Small intestine (tissue), 7 donors: ENCODE measurements at regions not wholly inside any gene's neighbourhood (a gene's known extent, or its start where the extent isn't known, plus 50 kb on each side); places are given as distances from the start of the nearest gene placed in this dataset.
A peak's percentile ranks its signal among the peaks of the same experiment; 100 is the strongest.

ENCODE experiments used
- DNase-seq, 2 donors: peaks; one replicate each; pipeline versions ENCODE4 v3.0.0 to v3.0.0-alpha.2; 2013
- FAIRE-seq: peaks from 2 replicates; lab custom pipeline; 2012; peaks lifted over from hg19 to GRCh38; lab: Jason Lieb, UNC
- H3K27ac ChIP-seq, 3 donors: one replicate each; pipeline ENCODE4 v1.5.1; 2013; ENCODE audit warnings: low read length in 2 of 3, mild to moderate bottlenecking in 2 of 3, control low read depth in 1 of 3, inconsistent platforms in 1 of 3, low read depth in 1 of 3, moderate library complexity in 1 of 3
- H3K27me3 ChIP-seq, 3 donors: one replicate each; pipeline ENCODE4 v1.6.1; 2013; ENCODE audit warnings: low read length in 3 of 3, inconsistent platforms in 1 of 3; ENCODE audit not compliant: control insufficient read depth in 3 of 3, insufficient read depth in 3 of 3
- H3K36me3 ChIP-seq, 3 donors: one replicate each; pipeline ENCODE4 v1.6.1; 2013; ENCODE audit warnings: low read length in 3 of 3, inconsistent platforms in 1 of 3, low read depth in 1 of 3, mild to moderate bottlenecking in 1 of 3, moderate library complexity in 1 of 3; ENCODE audit not compliant: control insufficient read depth in 3 of 3, insufficient read depth in 2 of 3
- H3K4me1 ChIP-seq, 3 donors: one replicate each; pipeline ENCODE4 v1.6.1; 2013; ENCODE audit warnings: low read length in 2 of 3, inconsistent platforms in 1 of 3, low read depth in 1 of 3, mild to moderate bottlenecking in 1 of 3, moderate library complexity in 1 of 3; ENCODE audit not compliant: control insufficient read depth in 3 of 3, insufficient read depth in 2 of 3
- H3K4me3 ChIP-seq, 3 donors: one replicate each; pipeline ENCODE4 v1.5.1; 2013; ENCODE audit warnings: low read length in 3 of 3, control low read depth in 1 of 3, inconsistent platforms in 1 of 3, low read depth in 1 of 3, mild to moderate bottlenecking in 1 of 3, moderate library complexity in 1 of 3
- H3K9me3 ChIP-seq, 2 donors: one replicate each; pipeline ENCODE4 v1.6.1; 2013; ENCODE audit warnings: low read depth in 1 of 2, low read length in 1 of 2; ENCODE audit not compliant: control insufficient read depth in 2 of 2, insufficient read depth in 1 of 2
- WGBS, 3 donors: extraction: QIAGEN DNeasy Blood & Tissue Kit; methylation state at CpG; one replicate each; pipeline ENCODE4 v1.1.7; 2013; 5-methylcytosine and 5-hydroxymethylcytosine counted together
- donor health status: healthy with polysubstance abuse.
- donor health status: control.
- donor health status: control.
- donor health status: Bipolar disorder and iron deficiency.
- donor health status: healthy.

DNA sequence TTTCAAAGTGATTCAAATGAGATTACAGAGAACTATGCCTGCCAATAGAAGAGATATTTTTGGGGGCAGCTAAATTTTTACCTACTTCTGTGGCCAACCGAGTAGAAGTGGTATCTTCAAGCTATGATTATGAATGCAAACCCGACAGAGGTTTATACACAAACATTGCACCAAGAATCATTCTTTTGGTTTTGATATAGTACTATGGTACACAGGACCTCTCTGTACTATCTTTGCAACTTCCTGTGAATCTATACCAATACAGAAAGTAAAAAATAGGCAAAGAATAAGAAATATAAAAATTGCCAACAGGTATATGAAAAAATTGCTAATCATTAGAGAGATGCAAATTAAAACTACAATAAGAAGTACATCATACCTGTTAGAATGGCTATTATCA is 103.2 kb upstream of the VIPR2 start:
- FAIRE-seq = no peak
- Histone ChIP-seq H3K9me3 (no peaks in the 10 kb centered on the region), H3K27me3 (no peaks in the 10 kb centered on the region), H3K36me3 (no peaks in the 10 kb centered on the region), H3K4me1 (no peaks in the 10 kb centered on the region), H3K4me3 (no peak overlapping the region), H3K27ac (no peak overlapping the region)
- no peak for DNase-seq
- 76 to 83% (median 77%) methylated on average over 2 of the region's 2 CpGs for WGBS, 3 donors

DNA sequence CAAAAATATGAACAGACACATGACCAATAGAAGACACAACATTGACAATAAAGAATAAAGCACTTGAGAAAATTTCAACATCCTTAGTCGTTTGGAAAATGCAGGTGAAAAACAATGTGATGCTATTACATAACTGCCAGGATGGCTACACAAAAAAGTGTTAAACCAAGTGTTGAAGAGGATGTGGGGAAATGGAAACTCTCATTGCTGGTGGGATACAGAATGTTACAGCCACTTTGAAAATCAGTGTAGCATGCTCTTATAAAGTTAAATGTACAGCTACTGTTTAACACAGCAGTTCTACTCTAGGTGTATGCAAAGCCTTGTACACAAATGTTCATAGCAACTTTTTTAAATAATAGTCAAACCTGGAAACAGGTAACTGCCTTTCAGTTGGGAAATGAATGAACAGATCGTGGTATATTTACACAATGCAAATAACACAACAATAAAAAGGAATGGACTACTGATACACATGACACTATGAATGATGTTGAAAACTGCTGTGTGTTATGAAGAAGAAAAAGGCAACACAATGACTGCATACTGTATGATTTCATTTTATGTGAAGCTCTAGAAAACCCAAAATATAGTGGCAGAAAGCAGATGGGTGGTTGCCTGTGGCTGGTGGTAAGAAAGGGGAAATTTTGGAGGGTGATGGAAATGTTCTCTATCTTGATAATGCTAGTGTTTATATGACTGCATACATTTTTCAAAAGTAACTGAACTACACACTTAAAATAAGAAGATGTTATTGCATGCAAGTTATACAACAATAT is 102.2 kb upstream of the VIPR2 start:
- H3K4me3 ChIP-seq = no peak overlapping the region
- no peaks in the 10 kb centered on the region for H3K27me3 ChIP-seq
- no peak for FAIRE-seq
- no peaks in the 10 kb centered on the region for H3K9me3 ChIP-seq
- no peaks in the 10 kb centered on the region for H3K4me1 ChIP-seq
- no peak for DNase-seq
- no peak overlapping the region for H3K27ac ChIP-seq
- WGBS, 3 donors = 25 to 50% (median 43%) methylated on average over 2 of the region's 2 CpGs
- H3K36me3 ChIP-seq = no peaks in the 10 kb centered on the region

DNA sequence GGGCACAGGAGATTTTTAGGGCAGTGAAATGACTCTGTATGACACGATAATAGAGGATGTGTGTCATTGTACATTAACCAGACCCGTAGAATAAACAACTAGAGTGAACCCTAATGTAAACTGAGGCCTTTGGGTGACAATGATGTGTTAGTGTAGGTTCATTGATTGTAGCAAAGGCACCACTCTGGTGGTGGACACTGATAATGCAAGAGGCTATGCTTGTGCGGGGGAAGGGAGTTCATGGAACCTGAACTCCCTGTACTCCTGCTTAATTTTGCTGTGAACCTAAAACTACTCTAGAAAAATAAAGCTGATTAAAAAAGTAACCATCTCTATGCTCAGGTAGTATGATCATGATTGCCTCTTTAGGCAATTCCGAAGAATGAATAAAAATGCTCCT is 96.3 kb upstream of the VIPR2 start:
- 79 to 89% (median 79%) methylated on average over 4 of the region's 4 CpGs for WGBS, 3 donors

DNA sequence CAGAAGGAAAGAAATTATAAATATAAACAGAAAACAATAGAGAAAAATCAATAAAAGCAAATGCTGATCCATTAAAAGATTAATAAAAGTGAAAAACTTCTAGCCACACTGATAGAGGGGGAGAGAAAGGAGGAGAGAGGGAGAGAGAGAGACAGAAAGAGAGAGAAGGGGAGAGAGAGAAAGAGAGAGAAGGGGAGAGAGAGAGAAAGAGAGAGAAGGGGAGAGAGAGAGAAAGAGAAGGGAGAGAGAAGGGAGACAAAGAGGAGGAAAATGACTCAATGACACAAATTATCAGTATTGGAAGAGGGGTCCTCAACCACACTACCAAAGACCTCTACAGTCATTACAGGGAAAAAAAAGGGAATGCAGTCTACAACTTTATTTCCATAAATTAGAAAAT is 94.4 kb upstream of the VIPR2 start:
- no peaks in the 10 kb centered on the region for H3K36me3 ChIP-seq
- DNase-seq = no peak
- no peaks in the 10 kb centered on the region for H3K9me3 ChIP-seq
- no peak overlapping the region for H3K27ac ChIP-seq
- peaks cover 0 to 3% (median 0%) of the 10 kb centered on the region in 3 donors for H3K27me3 ChIP-seq
- FAIRE-seq = no peak
- H3K4me1 ChIP-seq = no peaks in the 10 kb centered on the region
- no peak overlapping the region for H3K4me3 ChIP-seq

More for the DNA sequence above, 96.3 kb upstream of the VIPR2 start:
- H3K4me3 ChIP-seq = no peak overlapping the region
- FAIRE-seq = no peak
- DNase-seq = no peak
- no peaks in the 10 kb centered on the region for H3K36me3 ChIP-seq
- H3K27me3 ChIP-seq = no peaks in the 10 kb centered on the region
- no peak overlapping the region for H3K27ac ChIP-seq
- no peaks in the 10 kb centered on the region for H3K4me1 ChIP-seq
- no peaks in the 10 kb centered on the region for H3K9me3 ChIP-seq

DNA sequence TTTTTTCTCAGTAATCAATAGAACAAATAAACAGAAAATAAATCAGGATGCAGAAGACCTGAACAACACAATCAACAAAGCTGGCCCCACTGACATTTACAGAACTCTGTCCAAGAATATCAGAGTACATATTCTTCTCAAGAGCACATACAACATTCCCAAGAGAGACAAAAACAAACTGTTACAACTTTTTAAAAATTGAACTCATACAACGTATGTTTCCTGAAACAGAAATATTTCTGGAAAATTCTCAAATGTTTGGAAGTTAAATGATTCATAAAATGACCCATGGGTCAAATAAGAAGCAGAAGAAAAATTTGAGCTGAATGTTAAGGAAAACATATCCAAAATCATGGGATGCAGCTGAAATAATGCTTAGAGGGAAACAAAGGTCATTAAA is 93.9 kb upstream of the VIPR2 start:
- Histone ChIP-seq H3K9me3 (no peaks in the 10 kb centered on the region), H3K27ac (no peak overlapping the region), H3K4me3 (no peak overlapping the region), H3K27me3 (peaks cover 0 to 3% (median 0%) of the 10 kb centered on the region in 3 donors), H3K36me3 (no peaks in the 10 kb centered on the region), H3K4me1 (no peaks in the 10 kb centered on the region)
- FAIRE-seq (no peak), DNase-seq (no peak)
- 52 to 59% (median 58%) methylated on average over 1 of the region's 1 CpG for WGBS, 3 donors

DNA sequence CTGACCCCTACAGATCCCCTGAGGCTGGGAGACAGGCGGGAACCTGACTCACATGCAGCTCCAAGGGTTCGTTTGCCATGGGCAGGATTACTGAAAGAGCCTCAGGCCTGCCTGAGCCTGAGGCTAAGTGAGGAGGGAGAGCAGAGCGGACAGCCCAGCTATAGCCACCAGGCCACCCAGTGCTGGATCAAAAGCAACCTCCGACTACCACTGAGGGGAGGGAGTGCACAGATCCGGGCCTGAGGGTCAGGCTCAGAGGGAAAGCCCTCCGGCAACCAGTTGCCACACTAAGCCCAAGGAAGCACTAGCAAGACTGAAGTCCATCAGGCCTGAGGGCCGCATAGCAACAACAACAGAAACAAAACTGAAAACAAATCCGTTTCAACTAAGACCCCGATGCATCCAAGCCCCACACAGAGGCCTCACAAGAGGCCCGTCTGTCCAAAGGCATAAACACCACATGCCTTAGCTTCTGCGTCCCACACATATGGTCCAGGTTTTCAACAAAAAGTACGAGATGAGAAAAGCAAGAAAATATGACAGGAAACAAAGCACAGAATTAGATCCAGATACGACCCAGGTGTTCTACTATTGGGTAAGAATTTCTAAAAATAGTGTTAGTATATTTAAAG is 92.5 kb upstream of the VIPR2 start:
- H3K27me3 ChIP-seq = peaks cover 0 to 3% (median 0%) of the 10 kb centered on the region in 3 donors
- H3K27ac ChIP-seq = peak overlapping the region in 1 of 3 donors; percentile 22
- H3K4me3 ChIP-seq = no peak overlapping the region
- FAIRE-seq (no peak), DNase-seq (peak in 1 of 2 donors; percentile 3)
- no peaks in the 10 kb centered on the region for H3K9me3 ChIP-seq
- no peaks in the 10 kb centered on the region for H3K36me3 ChIP-seq
- no peaks in the 10 kb centered on the region for H3K4me1 ChIP-seq
- 68 to 73% (median 71%) methylated on average over 13 of the region's 13 CpGs for WGBS, 3 donors

DNA sequence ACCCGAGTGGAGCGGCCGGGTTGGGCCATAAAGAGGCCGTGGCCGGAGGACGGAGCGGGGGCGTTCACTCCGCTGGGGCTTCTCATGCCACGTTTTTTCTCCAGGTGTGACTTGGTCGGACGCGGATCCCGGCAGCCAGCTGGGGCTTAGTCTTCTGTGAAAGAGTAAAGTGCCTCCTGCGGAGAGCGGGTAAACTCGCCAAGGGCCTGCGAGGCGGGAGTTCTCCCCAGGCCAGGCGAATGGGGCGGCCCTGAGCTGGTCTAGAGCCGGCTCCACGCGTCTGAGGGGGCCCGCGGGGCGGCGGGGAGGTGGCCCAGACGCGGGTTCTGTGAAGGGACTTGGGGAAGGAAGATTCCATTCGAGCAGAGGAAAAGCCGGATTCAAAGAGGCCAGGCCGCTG is 86.3 kb upstream of the VIPR2 start:
- FAIRE-seq (no peak), DNase-seq (no peak)
- H3K4me3 ChIP-seq = no peak overlapping the region
- no peak overlapping the region for H3K27ac ChIP-seq
- H3K27me3 ChIP-seq = peaks cover 0 to 3% (median 0%) of the 10 kb centered on the region in 3 donors
- no peaks in the 10 kb centered on the region for H3K36me3 ChIP-seq
- no peaks in the 10 kb centered on the region for H3K4me1 ChIP-seq
- 87 to 90% (median 87%) methylated on average over 33 of the region's 33 CpGs for WGBS, 3 donors
- H3K9me3 ChIP-seq = peaks cover 0 to 4% of the 10 kb centered on the region in 2 donors

DNA sequence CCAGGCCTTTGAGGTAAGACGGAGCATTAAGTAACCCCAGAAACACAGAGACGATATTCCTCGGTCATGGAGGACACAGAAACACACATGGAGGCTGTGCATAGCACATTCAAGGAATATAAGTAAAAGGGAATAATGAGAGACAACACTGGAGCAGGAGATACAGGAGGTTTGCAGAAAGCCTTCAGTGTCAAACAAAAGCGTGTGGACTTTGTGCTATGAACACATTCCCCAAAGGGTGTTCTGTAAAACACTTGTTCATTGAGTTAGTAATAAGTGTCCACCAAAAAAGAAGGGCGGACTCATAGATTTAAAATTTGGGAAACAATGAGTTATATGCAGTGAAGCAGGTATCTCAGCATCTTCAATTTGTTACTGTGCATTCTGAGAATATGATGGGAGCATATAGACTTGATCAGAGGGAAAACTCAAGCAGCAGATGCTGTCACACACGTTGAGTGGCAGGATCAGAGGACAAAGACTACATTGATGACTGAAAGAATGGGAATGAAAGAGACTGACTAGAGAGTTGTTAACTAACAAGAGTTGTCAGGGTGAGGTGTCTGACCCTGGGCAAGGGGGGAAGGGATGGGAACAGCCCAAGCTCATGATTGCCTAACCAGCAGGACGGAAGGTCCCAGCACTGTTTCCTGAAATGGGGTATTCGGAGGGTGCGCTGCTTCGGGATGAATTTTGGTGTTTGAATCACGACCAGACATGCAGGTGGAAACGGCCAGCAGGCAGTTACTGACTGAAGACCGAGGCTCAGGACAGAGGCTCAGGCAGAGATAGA is 85.2 kb upstream of the VIPR2 start:
- DNase-seq = no peak
- no peak for FAIRE-seq
- Histone ChIP-seq H3K27ac (no peak overlapping the region), H3K4me3 (no peak overlapping the region), H3K36me3 (no peaks in the 10 kb centered on the region), H3K27me3 (no peaks in the 10 kb centered on the region), H3K9me3 (peaks cover 0 to 4% of the 10 kb centered on the region in 2 donors), H3K4me1 (no peaks in the 10 kb centered on the region)
- WGBS, 3 donors = 79 to 86% (median 84%) methylated on average over 13 of the region's 13 CpGs
